HG03469 (cell line): ENCODE measurements at regions not wholly inside any gene's neighbourhood (a gene's known extent, or its start where the extent isn't known, plus 50 kb on each side); places are given as distances from the start of the nearest gene placed in this dataset.
"Not testable (repeated sequence)": the region's sequence is repeated elsewhere in the genome, so short reads cannot be mapped to it uniquely, and the experiment has no call there.

Experiments
- ATAC-seq: cut with Tn5 transposase; IDR thresholded peaks from one replicate; pipeline ENCODE4 v1.9.1; 2021; ENCODE audit warnings: mild to moderate bottlenecking, moderate library complexity, moderate number of reproducible peaks; ENCODE audit not compliant: unreplicated experiment

DNA sequence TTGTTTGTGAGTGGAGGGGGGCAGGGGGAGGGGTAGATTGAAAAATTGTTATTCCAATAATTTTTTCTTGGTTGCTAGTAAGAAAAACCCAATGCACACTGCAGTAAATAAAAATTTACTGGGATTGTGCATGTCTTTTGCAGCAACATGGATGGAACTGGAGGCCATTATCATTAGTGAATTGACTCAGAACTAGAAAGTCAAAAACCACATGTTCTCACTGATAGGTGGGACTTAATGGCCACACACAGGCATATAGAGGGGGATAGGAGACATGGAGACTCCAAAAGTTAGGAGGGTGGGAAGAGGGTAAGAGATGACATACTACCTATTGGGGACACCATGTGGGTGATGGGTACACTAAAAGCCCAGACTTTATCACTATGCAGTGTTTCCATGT is 67.2 kb downstream of the BUB3 start:
- no peak for ATAC-seq

DNA sequence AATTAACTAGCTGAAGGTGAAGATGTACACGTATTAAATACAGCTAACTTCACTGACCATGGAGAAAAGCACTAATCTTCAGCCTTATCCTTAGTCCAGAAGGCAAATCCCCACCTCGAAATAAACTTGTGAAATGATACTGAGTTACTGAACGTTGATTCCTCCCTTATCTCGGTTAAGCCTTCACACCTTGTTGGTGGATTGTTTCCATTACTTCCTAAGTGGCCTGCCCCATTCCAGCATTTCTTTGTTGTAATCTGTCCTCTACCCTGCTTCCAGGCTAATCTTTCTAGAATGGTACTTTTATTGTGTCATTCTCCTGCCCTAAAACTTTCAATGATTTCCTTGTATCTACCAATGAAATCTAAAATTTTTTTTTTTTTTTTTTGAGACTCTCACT is 68.6 kb downstream of the BUB3 start:
- ATAC-seq: no peak

DNA sequence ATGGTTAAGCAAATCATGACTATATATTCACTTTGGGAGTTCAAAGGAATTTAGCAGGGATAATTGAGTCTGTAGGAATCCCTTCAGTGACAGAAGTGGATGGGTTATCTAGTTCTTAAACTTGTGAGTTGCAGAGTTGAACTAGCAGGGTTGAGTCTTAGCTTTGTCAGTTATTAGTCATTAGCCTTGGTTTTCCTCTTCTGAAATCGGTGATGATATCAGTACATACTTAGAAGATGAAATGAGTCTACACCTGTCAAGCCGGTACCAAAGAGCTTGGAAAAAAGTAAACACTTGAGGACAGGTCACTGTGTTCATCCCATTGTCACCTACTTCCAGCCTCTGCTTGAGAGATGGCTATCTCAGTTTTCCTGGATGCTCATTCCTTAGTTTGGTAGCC is 73.5 kb downstream of the BUB3 start:
- ATAC-seq: no peak

DNA sequence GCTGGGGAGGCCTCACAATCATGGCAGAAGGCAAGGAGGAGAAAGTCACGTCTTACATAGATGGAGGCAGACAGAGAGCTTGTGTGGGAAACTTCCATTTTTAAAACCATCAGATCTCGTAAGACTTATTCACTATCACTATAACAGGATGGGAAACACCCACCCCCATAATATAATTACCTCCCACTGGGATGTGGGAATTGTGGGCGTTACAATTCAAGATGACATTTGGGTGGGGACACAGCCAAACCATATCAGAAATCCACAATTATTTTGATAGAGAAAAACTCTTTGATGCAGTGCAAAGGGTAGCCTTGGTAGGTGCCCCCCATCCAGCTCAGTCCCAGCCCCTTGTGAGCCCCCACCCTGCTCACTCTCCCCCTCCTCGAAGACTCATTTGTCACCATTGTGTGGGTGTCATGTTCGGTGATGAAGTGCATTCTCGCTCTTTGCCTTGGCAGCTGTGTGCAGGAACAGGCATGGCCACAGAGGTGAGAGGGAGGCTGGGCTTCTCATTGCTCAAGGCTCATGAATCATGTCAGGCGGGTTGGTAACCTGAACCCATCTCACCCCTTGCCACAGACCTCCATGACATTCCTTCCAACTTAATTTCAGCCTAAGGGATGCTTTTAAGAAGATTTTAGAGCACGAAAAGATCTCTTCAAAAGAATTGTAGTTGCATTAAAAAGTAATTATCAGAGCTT is 75.9 kb downstream of the BUB3 start:
- ATAC-seq: no peak

DNA sequence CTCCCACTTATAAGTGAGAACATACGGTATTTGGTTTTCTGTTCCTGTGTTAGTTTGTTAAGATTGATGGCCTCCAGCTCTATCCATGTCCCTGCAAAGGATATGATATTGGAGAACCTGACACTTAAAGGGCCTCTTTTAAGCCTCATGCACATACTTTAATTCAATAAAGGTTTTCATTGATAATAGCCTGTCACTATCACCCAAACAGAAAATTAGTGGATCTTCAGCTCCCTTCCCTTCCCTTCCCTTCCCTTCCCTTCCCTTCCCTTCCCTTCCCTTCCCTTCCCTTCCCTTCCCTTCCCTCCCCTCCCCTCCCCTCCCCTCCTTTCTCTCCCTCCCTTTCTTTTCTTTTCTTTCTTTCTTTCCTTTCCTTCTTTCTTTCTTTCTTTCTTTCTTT is 78.7 kb downstream of the BUB3 start:
- not testable (repeated sequence) for ATAC-seq

DNA sequence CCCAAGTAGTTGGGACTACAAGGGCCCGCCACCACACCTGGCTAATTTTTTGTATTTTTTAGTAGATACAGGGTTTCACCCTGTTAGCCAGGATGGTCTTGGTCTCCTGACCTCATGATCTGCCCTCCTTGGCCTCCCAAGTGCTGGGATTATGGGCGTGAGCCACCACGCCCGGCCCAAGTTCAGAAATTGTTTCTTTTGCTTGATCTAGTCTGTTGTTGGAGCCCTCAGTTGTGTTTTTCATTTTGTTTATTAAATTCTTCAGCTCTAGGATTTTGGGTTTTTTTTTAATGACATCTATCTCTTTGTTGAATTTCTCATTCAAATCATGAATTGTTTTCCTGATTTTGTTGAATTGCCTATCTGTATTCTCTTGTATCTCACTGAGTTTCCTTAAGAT is 80.8 kb downstream of the BUB3 start:
- not testable (repeated sequence) for ATAC-seq

DNA sequence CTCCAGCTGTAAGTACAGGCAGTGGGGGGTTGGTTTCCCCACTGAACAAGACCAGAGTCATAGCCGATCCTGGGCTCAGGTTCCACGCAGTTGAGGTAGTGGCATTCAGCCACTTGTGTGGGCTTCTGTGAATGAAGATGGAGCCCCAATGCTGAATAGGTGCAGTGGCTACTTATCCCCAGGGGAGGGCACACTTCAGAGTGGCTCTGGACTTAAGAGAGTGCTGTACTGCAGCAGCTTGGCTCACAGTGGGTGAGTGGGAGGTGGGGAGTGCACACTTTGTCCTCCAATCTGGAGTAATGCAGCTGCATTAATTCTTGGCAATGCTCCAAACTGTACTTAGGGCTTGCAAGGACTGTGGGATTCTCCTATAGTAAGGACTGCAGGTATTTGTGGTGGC is 81.9 kb downstream of the BUB3 start:
- no peak for ATAC-seq

DNA sequence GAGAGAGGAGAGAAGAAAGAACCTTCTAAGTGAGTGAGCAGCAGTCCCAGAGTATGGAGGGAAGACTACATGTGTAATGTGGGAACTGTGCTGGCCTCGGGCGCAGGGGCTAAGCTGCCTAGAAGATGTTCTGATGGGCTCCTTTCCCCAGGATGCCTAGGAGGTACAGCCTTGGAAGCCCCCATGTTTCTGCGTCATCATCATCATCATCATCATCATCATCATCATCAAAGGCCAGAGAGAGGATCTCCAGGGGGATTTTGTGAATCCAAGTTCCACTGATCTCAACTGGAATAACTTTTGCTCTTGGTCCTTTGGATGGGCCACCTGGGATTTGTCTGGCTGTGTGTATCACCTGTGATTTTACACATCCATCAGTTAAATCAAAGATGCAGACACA is 86.0 kb downstream of the BUB3 start:
- no peak for ATAC-seq

DNA sequence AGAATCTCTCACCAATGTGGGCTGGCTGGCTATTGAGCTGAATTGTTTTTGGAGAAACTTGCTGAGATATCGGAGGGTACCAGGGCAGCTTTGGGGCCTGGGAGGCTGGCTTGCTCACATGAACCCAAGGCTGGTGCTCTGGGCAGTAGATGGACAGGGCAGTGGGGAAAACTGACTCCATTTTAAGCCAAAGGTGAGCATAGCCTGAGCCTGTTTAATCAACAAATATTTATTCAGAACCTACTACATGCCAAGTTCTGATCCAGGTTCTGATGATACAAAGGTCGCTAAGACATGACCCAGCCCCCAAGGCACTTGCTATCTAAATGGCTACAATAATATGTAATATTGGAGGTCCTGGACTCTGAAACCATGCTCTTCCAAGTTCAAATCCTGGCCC is 86.6 kb downstream of the BUB3 start:
- ATAC-seq: no peak

DNA sequence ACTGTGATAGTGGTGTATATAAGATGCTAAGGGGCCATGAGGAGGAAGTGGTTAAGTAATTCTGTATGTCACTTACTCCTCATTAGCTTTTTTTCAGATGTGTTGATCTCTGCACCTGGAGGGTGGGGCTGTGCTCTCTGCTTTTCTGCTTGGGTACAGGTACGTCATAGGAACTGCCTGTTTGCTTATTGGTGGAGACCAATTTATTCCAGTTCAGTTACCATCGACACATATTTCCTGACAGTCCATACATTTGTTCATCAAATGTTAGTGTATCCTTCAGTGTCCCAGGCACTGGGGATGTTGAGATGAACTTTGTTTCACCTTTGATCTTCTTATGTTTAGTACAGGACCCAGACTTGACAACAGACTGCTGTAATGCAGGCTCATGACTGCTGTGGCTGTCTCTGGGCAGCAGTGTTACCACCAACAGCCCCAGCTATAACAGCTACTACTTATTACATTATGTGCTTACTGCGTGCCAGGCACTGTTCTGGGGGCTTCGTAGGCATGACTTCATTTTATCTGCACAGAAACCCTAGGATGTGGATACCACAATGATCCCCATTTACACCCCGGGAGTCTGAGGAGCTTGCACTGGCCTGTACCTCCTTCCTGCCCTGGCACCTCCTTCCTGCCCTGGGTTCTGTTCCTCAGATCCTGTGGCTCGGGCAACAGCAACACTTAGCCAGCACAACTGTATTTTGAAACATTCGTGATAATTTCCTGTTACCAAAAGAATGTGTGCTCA is 87.4 kb downstream of the BUB3 start:
- no peak for ATAC-seq

DNA sequence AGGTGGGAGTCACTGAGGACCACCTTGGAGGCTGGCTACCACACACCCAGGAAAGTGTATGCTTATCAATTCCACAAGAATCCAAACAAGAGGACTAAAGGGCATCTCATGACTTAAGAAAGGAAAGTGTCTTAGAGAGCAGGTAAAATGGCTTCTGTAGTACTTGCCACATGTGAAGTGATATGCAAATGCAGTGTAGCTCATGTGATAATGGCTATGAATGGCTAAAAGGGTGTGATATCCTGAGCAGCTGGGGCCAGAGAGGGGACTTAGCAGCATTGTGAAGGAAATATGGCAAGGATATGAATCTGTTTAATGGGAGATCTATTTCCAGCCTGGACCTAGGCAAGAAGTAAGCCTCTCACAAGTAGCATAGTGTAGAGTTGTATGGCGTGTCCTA is 90.5 kb downstream of the BUB3 start:
- no peak for ATAC-seq

DNA sequence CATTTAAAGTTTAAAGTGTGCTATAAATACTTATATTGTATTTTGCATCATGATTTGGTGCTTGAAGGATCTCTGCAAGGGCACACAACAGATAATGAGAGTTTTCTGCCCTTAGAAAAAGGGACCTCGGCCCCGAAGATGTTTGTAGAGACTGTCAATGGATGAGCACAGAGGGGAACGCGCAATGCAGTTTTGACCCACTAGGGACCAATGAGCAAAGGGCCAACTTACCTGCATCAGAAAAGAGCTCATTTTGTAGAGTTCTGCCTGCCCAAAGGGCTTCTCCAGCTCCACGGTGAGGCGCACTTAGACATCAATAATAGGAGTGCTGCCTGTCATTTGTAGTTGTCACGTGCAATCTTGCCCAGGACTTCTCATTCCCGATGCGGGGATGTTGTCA is 91.1 kb downstream of the BUB3 start:
- ATAC-seq: no peak

DNA sequence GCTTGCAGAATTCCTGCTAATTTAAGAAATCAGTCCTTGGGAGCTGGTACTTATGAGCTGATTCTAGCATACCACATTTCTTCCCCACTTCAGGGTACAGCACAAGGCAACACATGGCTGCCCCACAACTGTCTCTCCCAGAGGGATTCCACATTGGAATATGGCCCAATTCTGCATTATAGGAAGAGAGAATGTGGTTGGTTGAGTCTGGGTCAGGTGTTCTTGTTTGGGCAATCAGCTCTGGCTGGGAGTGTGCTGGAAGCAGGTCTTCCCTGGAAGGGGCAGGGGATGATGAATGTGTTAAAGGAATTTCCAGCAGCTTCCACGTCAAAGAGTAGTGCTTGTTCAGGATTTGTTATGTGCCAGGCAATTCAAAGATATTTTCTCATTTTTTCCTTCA is 95.7 kb downstream of the BUB3 start:
- ATAC-seq: no peak

DNA sequence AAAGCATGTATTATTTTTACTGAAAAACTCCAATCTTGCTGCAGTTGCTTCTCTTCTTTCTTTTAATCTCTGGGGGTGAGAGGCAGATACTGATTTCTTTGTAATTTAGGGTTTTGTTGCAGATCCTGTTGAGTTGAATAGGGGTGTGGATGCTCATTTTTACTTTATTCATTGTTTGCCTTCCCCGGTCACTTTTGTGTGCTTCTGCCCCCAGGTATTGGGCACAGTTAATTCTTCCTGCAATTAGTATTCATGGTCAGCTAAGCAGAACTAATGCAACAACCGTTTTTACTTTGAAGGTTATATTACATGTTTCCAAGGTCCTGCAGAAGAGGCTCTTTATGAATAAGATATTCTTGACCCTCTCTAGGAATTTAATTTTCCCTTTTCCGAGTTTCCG is 96.4 kb downstream of the BUB3 start:
- ATAC-seq: no peak

DNA sequence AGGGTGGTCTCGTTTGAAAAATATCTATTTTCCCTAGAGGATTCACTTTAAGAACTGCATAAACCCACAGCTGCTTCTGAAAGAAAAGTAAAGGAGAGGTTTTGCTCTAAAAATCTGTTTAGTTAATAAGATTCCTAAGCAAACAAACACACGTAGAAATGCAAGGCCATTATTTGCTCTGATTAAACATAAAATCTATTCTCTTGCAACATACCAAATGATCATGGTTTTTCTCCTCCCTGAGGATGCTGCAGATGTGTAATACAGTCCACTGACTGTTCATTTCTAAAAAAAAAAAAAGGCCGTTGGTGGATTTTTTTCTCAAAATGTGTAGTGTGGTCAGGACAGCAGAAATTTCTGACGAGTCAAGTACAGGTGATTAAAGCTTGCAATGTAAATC is 98.6 kb downstream of the BUB3 start:
- ATAC-seq: no peak

DNA sequence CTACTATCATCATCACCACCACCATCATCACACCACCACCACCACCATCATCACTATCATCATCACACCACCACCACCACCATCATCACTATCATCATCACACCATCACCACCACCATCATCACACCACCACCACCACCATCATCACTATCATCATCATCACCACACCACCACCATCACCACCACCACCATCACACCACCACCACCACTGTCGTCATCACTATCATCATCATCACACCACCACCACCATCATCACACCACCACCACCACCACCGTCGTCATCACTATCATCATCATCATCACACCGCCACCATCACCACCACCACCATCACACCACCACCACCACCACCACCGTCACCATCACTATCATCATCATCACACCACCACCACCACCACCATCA is 100.1 kb downstream of the BUB3 start:
- ATAC-seq: not testable (repeated sequence)

DNA sequence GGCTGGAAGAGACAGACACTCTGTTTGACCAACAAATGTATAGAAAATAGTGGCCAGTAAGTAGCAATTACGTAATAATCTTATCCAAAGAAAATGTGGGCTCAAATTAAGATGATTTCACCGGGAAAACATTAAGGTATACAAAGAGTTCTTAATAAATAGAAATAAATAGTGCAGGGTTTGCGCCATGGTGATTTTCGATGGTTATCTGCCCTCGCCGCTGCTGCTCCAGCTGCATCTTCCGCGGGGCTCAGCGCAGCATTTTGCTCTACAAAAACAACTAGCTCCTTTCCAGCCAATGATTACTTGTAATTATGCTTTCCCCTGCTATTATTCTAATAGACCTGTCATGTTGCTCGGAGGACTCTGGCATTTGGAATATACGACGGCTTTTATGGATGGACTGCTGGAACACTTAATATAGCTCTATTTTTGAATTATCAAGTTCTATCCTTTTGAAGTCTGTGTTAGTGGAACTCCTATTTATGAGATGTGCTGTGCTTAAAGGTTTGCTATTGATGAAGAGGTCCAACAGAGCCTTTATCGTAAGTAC is 103.8 kb downstream of the BUB3 start:
- no peak for ATAC-seq

DNA sequence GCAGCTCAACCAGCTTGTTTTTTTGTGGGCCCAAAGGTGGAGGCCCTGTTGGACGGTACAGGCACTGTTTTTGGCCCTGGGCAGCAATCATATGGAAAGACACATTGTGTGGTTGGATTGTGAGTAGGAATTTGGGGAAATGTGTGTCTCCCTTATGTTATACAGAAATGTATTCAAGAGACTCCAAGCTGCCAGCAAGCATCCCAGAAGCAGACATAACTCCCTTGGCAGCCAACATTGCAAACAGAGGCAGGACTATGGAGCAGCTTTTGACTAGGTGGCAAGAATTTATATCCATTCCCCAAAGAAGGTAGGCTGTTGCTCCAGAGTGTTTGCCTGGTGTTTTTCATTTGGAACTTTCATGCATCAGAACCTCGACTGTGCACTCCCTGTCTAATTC is 104.9 kb downstream of the BUB3 start:
- ATAC-seq: no peak

DNA sequence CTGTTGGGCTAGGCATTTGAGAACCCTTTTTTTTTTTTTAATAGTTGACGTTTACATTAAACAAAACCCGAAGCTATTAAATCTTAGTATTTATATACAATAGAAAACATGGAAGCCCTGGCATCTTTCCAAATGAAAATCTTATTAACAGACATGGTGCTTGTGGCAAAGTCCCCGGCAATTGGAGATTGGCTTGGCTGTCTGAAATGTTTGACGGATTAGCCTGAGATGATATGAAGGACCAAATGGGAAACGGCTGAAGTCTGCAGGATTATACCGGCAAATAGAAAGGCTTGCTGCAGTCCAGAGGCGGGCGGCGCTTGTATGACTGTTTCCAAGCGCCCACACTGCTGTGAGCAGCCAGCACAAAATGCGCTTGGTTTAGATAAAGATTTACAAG is 105.6 kb downstream of the BUB3 start:
- no peak for ATAC-seq

DNA sequence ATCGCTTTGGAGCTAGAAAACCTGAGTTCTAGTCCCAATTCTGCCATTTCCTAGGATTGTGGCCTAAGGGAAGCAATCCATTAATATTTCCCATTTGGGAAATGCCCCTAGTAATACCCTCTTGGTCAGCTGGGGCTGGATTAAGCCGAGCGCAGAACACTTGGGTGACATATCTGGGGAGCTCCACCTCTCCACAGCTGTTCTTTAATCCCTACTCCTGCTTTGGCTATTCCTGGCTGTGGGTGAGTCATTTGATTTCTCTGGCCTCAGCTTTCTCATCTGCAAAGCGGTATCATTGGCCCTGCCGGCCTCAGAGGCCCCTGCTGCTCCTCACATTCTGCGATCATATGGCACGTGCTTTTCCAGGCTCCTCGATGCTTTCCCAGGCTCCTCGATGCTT is 108.3 kb downstream of the BUB3 start:
- no peak for ATAC-seq

DNA sequence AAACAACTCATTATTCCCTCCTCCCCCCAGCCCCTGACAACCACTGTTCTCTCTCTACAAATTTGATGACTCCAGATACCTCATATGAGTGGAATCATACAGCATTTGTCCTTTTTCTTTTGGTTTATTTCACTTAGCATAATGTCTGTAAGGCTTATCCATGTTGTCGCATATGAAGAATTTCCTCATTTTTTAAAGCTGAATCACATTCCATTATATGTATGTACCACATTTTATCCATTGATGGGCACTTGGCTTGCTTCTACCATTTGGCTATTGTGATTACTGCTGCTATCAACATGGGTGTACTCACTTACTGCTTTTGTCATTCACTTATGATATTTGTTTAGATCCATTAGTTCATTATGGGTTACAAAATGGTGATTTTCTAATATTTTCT is 112.8 kb downstream of the BUB3 start:
- no peak for ATAC-seq

DNA sequence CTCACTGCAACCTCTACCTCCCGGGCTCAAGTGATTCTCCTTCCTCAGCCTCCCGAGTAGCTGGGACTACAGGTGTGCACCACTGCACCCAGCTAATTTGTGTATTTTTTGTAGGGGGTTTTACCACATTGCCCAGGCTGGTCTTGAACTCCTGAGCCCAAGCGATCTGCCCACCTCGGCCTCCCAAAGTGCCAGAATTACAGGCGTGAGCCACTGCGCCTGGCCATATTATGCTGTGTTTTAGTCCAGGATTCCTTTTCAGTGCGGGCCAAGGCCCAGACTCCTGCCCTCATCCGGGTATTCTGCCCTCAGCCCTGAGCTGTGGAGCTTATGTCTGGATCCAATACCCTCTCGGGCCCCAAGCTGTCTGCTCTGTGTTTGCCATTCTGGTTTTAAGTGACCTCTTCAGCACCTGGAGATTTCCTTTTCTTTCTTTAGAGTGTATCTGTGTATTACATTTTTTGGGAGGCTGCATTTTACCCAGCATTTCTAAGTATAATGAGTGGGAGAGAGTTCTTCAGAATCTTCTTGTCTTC is 114.9 kb downstream of the BUB3 start:
- no peak for ATAC-seq
